ENCODE measurements at regions not wholly inside any gene's neighbourhood (a gene's known extent, or its start where the extent isn't known, plus 50 kb on each side); places are given as distances from the start of the nearest gene placed in this dataset.
A peak's percentile ranks its signal among the peaks of the same experiment; 100 is the strongest.

DNA sequence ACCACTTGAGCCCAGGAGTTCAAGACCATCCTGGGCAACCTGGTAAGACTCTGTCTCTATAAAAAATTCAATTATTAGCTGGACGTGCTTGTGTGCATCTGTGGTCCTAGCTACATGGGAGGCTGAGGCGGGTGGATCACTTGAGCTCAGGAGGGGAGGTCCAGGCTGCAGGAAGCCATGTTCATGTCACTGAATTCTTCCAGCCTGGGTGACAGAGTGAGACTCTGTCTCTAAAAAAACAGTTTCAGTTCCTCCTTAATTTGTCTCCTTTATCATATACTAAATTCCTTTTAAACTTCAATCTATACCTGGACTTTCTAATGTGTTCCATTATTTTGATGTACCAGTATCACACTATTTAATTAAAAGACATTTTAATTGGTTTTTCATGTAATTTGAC lies 422.2 kb upstream of the TLE4 start:
- CTCF ChIA-PET, result no interaction called here
- 85% methylated on average over 2 of the region's 2 CpGs for WGBS (ENCODE audit: missing lambda C conversion rate)
- POLR2A ChIA-PET, result no interaction called here

DNA sequence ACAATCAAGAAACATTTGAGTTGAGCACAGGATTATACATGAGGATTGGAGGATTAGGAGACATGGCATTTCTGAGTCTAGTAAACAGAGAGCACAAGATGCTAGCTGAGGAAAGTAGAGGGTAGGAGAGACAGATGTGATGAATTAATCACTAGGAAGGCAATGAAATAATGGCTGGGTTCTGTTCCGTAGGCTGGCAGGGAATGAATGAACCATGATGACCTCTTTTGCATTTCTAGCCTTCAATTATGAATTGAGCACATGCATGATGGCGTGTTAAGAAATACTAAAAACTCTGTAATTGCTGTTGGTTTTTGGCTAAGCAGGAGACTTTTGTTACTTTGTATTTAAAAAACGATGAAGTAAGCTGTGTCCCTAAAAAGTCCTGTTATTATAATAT lies 420.0 kb upstream of the TLE4 start:
- CTCF ChIA-PET, result interaction anchor here (0.7 kb wide), 1 partner anchor 400 kb away, joined by 3 read pairs; no protein-coding TSS in a partner anchor
- 93% methylated on average over 3 of the region's 3 CpGs for WGBS (ENCODE audit: missing lambda C conversion rate)
- H3K4me1 ChIP-seq, result no peaks in the 10 kb centered on the region
- no peak for FAIRE-seq
- ATAC-seq, result no peak
- no peak for TF ChIP-seq FOSB (CRISPR knock-in tag; IDR thresholded peaks at IDR 0.05)
- TF ChIP-seq SMC3 (IDR thresholded peaks at IDR 0.05), result no peak
- TF ChIP-seq, protein P1, sequence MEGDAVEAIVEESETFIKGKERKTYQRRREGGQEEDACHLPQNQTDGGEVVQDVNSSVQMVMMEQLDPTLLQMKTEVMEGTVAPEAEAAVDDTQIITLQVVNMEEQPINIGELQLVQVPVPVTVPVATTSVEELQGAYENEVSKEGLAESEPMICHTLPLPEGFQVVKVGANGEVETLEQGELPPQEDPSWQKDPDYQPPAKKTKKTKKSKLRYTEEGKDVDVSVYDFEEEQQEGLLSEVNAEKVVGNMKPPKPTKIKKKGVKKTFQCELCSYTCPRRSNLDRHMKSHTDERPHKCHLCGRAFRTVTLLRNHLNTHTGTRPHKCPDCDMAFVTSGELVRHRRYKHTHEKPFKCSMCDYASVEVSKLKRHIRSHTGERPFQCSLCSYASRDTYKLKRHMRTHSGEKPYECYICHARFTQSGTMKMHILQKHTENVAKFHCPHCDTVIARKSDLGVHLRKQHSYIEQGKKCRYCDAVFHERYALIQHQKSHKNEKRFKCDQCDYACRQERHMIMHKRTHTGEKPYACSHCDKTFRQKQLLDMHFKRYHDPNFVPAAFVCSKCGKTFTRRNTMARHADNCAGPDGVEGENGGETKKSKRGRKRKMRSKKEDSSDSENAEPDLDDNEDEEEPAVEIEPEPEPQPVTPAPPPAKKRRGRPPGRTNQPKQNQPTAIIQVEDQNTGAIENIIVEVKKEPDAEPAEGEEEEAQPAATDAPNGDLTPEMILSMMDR (IDR thresholded peaks at IDR 0.05), result no peak
- TF ChIP-seq RARB (CRISPR knock-in tag; IDR thresholded peaks at IDR 0.05), result no peak
- no peak for TF ChIP-seq TFCP2L1 (CRISPR knock-in tag; IDR thresholded peaks at IDR 0.05)
- no peak for TF ChIP-seq CHD4 (IDR thresholded peaks at IDR 0.05; ENCODE audit: borderline replicate concordance)
- TF ChIP-seq ZC3H11A (IDR thresholded peaks at IDR 0.05), result no peak
- no peak for TF ChIP-seq EP300 (IDR thresholded peaks at IDR 0.05)
- TF ChIP-seq ESRRA (IDR thresholded peaks at IDR 0.05; ENCODE audit: borderline replicate concordance, low read length), result no peak
- TF ChIP-seq CBX2 (IDR thresholded peaks at IDR 0.05; ENCODE audit: borderline replicate concordance, low read depth), result no peak
- TF ChIP-seq MYC (IDR thresholded peaks at IDR 0.05; ENCODE audit: borderline replicate concordance, low read length), result no peak
- TF ChIP-seq, protein P2, sequence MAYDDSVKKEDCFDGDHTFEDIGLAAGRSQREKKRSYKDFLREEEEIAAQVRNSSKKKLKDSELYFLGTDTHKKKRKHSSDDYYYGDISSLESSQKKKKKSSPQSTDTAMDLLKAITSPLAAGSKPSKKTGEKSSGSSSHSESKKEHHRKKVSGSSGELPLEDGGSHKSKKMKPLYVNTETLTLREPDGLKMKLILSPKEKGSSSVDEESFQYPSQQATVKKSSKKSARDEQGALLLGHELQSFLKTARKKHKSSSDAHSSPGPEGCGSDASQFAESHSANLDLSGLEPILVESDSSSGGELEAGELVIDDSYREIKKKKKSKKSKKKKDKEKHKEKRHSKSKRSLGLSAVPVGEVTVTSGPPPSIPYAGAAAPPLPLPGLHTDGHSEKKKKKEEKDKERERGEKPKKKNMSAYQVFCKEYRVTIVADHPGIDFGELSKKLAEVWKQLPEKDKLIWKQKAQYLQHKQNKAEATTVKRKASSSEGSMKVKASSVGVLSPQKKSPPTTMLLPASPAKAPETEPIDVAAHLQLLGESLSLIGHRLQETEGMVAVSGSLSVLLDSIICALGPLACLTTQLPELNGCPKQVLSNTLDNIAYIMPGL (CRISPR knock-in tag; IDR thresholded peaks at IDR 0.05; ENCODE audit: borderline replicate concordance), result no peak
- no peak for TF ChIP-seq FOXS1 (CRISPR knock-in tag; IDR thresholded peaks at IDR 0.05)
- TF ChIP-seq, protein P3, sequence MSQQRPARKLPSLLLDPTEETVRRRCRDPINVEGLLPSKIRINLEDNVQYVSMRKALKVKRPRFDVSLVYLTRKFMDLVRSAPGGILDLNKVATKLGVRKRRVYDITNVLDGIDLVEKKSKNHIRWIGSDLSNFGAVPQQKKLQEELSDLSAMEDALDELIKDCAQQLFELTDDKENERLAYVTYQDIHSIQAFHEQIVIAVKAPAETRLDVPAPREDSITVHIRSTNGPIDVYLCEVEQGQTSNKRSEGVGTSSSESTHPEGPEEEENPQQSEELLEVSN (IDR thresholded peaks at IDR 0.05; ENCODE audit: borderline replicate concordance, low read depth), result no peak
- H3K4me3 ChIP-seq, result no peak overlapping the region
- no peak overlapping the region for H3K4me2 ChIP-seq
- POLR2A ChIA-PET, result no interaction called here
- H3K9me3 ChIP-seq, result no peaks in the 10 kb centered on the region
- H3K27ac ChIP-seq, result no peak overlapping the region
- no peak for DNase-seq (ENCODE audit: low read depth in 1 of 2, low spot score in 1 of 2)

More for the DNA sequence above, 422.2 kb upstream of the TLE4 start:
- Histone ChIP-seq H3K4me3 (no peak overlapping the region), H3K9me3 (no peaks in the 10 kb centered on the region), H3K4me1 (no peaks in the 10 kb centered on the region), H3K4me2 (no peak overlapping the region), H3K27ac (no peak overlapping the region)
- ATAC-seq (no peak), FAIRE-seq (peak; percentile 18), DNase-seq (ENCODE audit: low read depth in 1 of 2, low spot score in 1 of 2) (no peak)
- no peak for TF ChIP-seq RAD21 (conservative IDR thresholded peaks at IDR 0.05 in 1 of 2, IDR thresholded peaks at IDR 0.05 in 1 of 2)
- no peak for TF ChIP-seq EHF (CRISPR knock-in tag; IDR thresholded peaks at IDR 0.05)
- TF ChIP-seq TFCP2L1 (CRISPR knock-in tag; IDR thresholded peaks at IDR 0.05), result no peak
- TF ChIP-seq EP300 (IDR thresholded peaks at IDR 0.05), result no peak
- TF ChIP-seq, protein P3 (IDR thresholded peaks at IDR 0.05; ENCODE audit: borderline replicate concordance, low read depth), result no peak
- TF ChIP-seq, protein P4, sequence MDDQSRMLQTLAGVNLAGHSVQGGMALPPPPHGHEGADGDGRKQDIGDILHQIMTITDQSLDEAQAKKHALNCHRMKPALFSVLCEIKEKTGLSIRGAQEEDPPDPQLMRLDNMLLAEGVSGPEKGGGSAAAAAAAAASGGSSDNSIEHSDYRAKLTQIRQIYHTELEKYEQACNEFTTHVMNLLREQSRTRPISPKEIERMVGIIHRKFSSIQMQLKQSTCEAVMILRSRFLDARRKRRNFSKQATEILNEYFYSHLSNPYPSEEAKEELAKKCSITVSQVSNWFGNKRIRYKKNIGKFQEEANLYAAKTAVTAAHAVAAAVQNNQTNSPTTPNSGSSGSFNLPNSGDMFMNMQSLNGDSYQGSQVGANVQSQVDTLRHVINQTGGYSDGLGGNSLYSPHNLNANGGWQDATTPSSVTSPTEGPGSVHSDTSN (IDR thresholded peaks at IDR 0.05), result no peak
- no peak for TF ChIP-seq ZC3H11A (IDR thresholded peaks at IDR 0.05)
- no peak for TF ChIP-seq KDM1A (IDR thresholded peaks at IDR 0.05; ENCODE audit: low read depth)
- no peak for TF ChIP-seq HDAC2 (IDR thresholded peaks at IDR 0.05)
- TF ChIP-seq EHMT2 (IDR thresholded peaks at IDR 0.05; ENCODE audit: low read depth), result no peak
- no peak for TF ChIP-seq POLR2A (IDR thresholded peaks at IDR 0.05; ENCODE audit: low read length)
- TF ChIP-seq FOSL2 (IDR thresholded peaks at IDR 0.05), result no peak
- TF ChIP-seq FOSL2 (CRISPR knock-in tag; IDR thresholded peaks at IDR 0.05), result no peak
- no peak for TF ChIP-seq CBX8 (IDR thresholded peaks at IDR 0.05)
- no peak for TF ChIP-seq NPAS2 (CRISPR knock-in tag; IDR thresholded peaks at IDR 0.05; ENCODE audit: borderline replicate concordance)
